CD4-positive, alpha-beta T cell treated with Interleukin-21 for 1 hour (primary cell): ENCODE measurements at regions not wholly inside any gene's neighbourhood (a gene's known extent, or its start where the extent isn't known, plus 50 kb on each side); places are given as distances from the start of the nearest gene placed in this dataset.
"Not testable (repeated sequence)": the region's sequence is repeated elsewhere in the genome, so short reads cannot be mapped to it uniquely, and the experiment has no call there.

Source experiments
- DNase-seq: peaks from one replicate; pipeline ENCODE4 v3.0.0-alpha.2; 2020

DNA sequence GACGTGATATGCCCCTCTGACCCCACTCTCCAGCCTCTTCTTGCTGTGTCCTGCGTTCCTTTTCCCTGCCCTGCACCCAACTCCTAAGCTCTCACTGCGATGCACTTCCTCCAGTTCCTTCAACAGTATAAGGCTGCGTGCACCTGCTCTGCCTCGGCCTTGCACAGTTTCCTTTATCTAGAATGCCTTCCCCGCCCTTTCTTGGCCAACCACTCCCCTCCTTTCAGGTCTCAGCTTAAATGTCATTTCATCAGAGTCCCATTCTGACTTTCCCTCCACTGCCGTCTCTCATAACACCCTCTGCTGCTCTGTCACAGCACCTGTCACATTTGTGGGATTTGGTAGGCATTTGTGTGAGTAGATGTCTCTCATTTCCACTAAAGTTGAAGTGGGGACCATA lies 58.4 kb upstream of the NEIL3 start:
- no peak for DNase-seq

DNA sequence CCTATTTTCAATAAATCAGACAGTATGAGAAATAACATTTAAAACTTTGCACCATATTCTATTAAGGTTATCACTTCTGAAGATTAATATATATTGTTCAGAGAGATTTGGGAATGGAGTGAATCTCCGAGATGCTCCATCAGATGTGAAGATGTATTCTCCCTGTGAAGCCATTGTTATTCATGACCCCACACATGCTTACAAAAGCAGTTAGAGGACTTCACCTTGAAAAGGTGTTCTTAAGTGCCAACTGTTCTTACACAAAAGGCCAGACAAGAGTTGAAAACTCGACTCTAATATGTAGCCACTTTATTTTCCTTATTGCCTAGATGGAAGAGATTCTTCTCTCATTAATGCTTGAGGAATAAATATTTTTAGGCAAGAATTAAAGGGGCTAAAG lies 54.3 kb upstream of the NEIL3 start:
- DNase-seq = no peak

DNA sequence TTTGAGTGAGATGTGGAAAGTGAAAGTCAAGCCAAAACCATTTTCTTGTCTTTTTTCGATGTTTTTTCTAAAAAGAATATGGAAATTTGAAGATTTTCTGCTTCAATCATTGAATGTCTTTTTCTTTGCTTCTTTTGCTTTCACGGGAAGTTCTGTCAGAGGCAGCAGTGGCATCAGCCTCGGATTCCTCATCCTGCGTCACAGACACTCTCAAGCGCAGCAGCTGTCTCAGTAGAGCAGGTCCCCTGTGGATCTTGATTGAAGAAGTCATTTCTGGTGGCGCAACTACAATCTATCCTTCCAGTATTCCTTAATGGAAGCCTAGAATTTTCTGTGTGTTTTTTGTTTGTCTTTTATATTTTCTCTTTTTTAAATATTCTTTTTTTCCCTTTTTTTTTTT lies 52.7 kb upstream of the NEIL3 start:
- DNase-seq = no peak

DNA sequence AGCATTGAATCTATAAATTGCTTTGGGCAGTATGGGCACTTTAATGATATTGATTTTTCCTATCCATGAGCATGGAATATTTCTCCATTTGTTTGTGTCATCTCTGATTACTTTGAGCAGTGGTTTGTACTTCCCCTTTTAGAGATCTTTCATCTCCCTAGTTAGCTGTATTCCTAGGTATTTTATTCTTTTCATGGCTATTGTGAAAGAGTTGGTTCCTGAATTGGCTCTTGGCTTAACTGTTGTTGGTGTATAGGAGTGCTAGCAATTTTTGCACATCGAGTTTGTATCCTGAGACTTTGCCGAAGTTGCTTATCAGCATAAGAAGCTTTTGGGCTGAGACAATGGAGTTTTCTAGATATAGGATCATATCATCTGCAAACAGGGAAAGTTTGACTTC lies 50.2 kb upstream of the NEIL3 start:
- DNase-seq = not testable (repeated sequence)
